ENCODE measurements at regions not wholly inside any gene's neighbourhood (a gene's known extent, or its start where the extent isn't known, plus 50 kb on each side); places are given as distances from the start of the nearest gene placed in this dataset.

GRCh38 chr9:99393993-99394392 lies 171.9 kb downstream of the SEC61B start:
- no peak overlapping the region for H3K9ac ChIP-seq (ENCODE audit: low read length in 3 of 3)
- no peak overlapping the region for H3K27ac ChIP-seq (ENCODE audit: low read depth in 2 of 2, low read length in 2 of 2)
- no peaks in the 10 kb centered on the region for H3K27me3 ChIP-seq (ENCODE audit: control insufficient read depth, insufficient read depth, low read length)
- FAIRE-seq (no peak), DNase-seq (no peak)
- no peaks in the 10 kb centered on the region for H3K9me3 ChIP-seq (ENCODE audit: control insufficient read depth in 2 of 3, insufficient read depth in 1 of 3, low read length in 3 of 3)
- H3K36me3 ChIP-seq (ENCODE audit: control insufficient read depth in 2 of 3, insufficient read depth in 3 of 3, low read length in 3 of 3): no peaks in the 10 kb centered on the region
- no peak for TF ChIP-seq CTCF (IDR thresholded peaks at IDR 0.05; ENCODE audit: borderline replicate concordance, extremely low read depth, insufficient read depth)
- no peak overlapping the region for H3K4me3 ChIP-seq (ENCODE audit: low read length in 3 of 3)
- H3K4me1 ChIP-seq (ENCODE audit: control insufficient read depth in 2 of 3, insufficient read depth in 2 of 3, low read depth in 1 of 3, low read length in 3 of 3): no peaks in the 10 kb centered on the region
- intact Hi-C loops (cut with DNase I): no loop called here

- no peaks in the 10 kb centered on the region for H3K4me1 ChIP-seq (ENCODE audit: control insufficient read depth in 2 of 3, insufficient read depth in 2 of 3, low read depth in 1 of 3, low read length in 3 of 3)
- FAIRE-seq (no peak), DNase-seq (no peak)
- H3K27me3 ChIP-seq (ENCODE audit: control insufficient read depth, insufficient read depth, low read length): no peaks in the 10 kb centered on the region
- no peaks in the 10 kb centered on the region for H3K36me3 ChIP-seq (ENCODE audit: control insufficient read depth in 2 of 3, insufficient read depth in 3 of 3, low read length in 3 of 3)
- no peak overlapping the region for H3K9ac ChIP-seq (ENCODE audit: low read length in 3 of 3)
- no peak for TF ChIP-seq CTCF (IDR thresholded peaks at IDR 0.05; ENCODE audit: borderline replicate concordance, extremely low read depth, insufficient read depth)
- no peak overlapping the region for H3K4me3 ChIP-seq (ENCODE audit: low read length in 3 of 3)
- intact Hi-C loops (cut with DNase I): no loop called here
- no peak overlapping the region for H3K27ac ChIP-seq (ENCODE audit: low read depth in 2 of 2, low read length in 2 of 2)
- H3K9me3 ChIP-seq (ENCODE audit: control insufficient read depth in 2 of 3, insufficient read depth in 1 of 3, low read length in 3 of 3): no peaks in the 10 kb centered on the region
These were observed 176.2 kb downstream of the SEC61B start for GRCh38 chr9:99398241-99398640.

GRCh38 chr9:99399474-99399873 lies 177.4 kb downstream of the SEC61B start:
- Histone ChIP-seq H3K9ac (ENCODE audit: low read length in 3 of 3) (no peak overlapping the region), H3K36me3 (ENCODE audit: control insufficient read depth in 2 of 3, insufficient read depth in 3 of 3, low read length in 3 of 3) (no peaks in the 10 kb centered on the region), H3K27me3 (ENCODE audit: control insufficient read depth, insufficient read depth, low read length) (no peaks in the 10 kb centered on the region), H3K4me1 (ENCODE audit: control insufficient read depth in 2 of 3, insufficient read depth in 2 of 3, low read depth in 1 of 3, low read length in 3 of 3) (no peaks in the 10 kb centered on the region), H3K27ac (ENCODE audit: low read depth in 2 of 2, low read length in 2 of 2) (no peak overlapping the region), H3K9me3 (ENCODE audit: control insufficient read depth in 2 of 3, insufficient read depth in 1 of 3, low read length in 3 of 3) (no peaks in the 10 kb centered on the region), H3K4me3 (ENCODE audit: low read length in 3 of 3) (no peak overlapping the region)
- FAIRE-seq (no peak), DNase-seq (no peak)
- TF ChIP-seq CTCF (IDR thresholded peaks at IDR 0.05; ENCODE audit: borderline replicate concordance, extremely low read depth, insufficient read depth): no peak
- intact Hi-C loops (cut with DNase I): no loop called here

GRCh38 chr9:99400184-99400731 lies 178.2 kb downstream of the SEC61B start:
- H3K9ac ChIP-seq (ENCODE audit: low read length in 3 of 3): no peak overlapping the region
- H3K4me1 ChIP-seq (ENCODE audit: control insufficient read depth in 2 of 3, insufficient read depth in 2 of 3, low read depth in 1 of 3, low read length in 3 of 3): no peaks in the 10 kb centered on the region
- FAIRE-seq (no peak), DNase-seq (peak in 1 of 5 donors; percentile 73)
- no peak for TF ChIP-seq CTCF (IDR thresholded peaks at IDR 0.05; ENCODE audit: borderline replicate concordance, extremely low read depth, insufficient read depth)
- intact Hi-C loops (cut with DNase I): no loop called here
- no peak overlapping the region for H3K4me3 ChIP-seq (ENCODE audit: low read length in 3 of 3)
- H3K36me3 ChIP-seq (ENCODE audit: control insufficient read depth in 2 of 3, insufficient read depth in 3 of 3, low read length in 3 of 3): no peaks in the 10 kb centered on the region
- H3K27ac ChIP-seq (ENCODE audit: low read depth in 2 of 2, low read length in 2 of 2): peak overlapping the region in 1 of 2 donors; percentile 8
- H3K27me3 ChIP-seq (ENCODE audit: control insufficient read depth, insufficient read depth, low read length): no peaks in the 10 kb centered on the region
- H3K9me3 ChIP-seq (ENCODE audit: control insufficient read depth in 2 of 3, insufficient read depth in 1 of 3, low read length in 3 of 3): no peaks in the 10 kb centered on the region

Measured in kidney (tissue), 13 donors.